D721Med (cell line): ENCODE measurements at regions not wholly inside any gene's neighbourhood (a gene's known extent, or its start where the extent isn't known, plus 50 kb on each side); places are given as distances from the start of the nearest gene placed in this dataset.

Source experiments
- DNase-seq: peaks from one replicate; pipeline ENCODE4 v3.0.0; 2011; ENCODE audit warnings: low spot score; ENCODE audit not compliant: insufficient read length
- FAIRE-seq: peaks from 2 replicates; lab custom pipeline; 2011; peaks lifted over from hg19 to GRCh38; lab: Jason Lieb, UNC
- TF ChIP-seq, protein P1 (sequence below): IDR thresholded peaks from 2 replicates; pipeline ENCODE4 v1.5.1; 2012; ENCODE audit warnings: mild to moderate bottlenecking, control low read depth; ENCODE audit not compliant: insufficient read depth; ENCODE audit errors: missing control alignments

DNA sequence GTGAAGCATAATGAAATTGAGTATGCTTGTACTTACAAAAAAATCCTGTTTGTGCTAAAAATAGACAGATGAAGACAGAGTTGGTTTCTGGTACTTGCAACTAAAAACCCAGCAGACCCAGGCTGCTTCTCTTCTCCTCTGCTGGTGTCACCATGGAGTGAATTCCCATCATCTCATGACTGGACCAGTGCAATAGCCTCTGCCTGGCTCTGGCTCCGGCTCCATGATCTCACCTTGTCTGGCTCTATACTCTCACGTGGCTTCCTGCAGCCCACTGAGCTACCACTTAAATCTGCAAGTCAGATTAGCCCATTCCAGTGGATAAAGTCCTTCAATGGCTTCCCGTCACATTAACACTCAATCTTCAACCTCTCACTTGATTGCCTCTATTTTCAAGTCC is 129.2 kb upstream of the CADPS start:
- TF ChIP-seq, protein P1, sequence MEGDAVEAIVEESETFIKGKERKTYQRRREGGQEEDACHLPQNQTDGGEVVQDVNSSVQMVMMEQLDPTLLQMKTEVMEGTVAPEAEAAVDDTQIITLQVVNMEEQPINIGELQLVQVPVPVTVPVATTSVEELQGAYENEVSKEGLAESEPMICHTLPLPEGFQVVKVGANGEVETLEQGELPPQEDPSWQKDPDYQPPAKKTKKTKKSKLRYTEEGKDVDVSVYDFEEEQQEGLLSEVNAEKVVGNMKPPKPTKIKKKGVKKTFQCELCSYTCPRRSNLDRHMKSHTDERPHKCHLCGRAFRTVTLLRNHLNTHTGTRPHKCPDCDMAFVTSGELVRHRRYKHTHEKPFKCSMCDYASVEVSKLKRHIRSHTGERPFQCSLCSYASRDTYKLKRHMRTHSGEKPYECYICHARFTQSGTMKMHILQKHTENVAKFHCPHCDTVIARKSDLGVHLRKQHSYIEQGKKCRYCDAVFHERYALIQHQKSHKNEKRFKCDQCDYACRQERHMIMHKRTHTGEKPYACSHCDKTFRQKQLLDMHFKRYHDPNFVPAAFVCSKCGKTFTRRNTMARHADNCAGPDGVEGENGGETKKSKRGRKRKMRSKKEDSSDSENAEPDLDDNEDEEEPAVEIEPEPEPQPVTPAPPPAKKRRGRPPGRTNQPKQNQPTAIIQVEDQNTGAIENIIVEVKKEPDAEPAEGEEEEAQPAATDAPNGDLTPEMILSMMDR: no peak
- DNase-seq (no peak), FAIRE-seq (no peak)

DNA sequence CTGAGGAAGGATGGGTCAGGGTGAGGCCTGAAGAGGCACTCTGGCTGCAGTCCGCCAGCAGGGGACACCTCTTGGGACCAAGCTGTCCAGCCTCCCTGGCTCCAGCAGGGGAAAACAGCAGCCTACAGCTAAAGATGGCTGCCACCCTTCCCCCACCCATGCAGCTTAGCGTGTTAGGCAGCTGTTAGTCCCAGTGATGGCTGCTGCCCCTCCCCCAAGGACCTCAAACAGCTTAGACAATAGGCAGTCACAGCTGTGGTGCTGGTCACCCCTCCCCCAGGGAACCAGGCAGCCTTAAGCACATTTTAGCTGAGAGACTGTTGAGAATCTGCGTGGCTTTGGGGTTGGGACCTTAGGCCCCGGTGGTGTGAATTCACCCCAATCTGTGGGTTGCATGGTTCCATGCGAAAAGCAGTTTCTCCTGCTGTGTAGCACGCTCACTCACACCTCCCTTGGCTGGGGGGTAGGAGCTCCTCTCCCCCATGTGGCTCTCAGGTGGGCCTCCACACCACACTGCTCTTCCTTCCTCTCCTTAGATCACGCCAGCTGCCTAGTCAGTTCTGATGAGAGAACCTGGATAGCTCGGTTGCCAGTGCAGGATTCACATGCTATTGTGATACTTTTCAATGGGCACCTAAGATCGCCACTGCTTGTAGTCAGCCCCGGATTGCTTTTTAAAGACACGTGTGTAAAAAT is 140.5 kb upstream of the CADPS start:
- no peak for FAIRE-seq
- TF ChIP-seq, protein P1: no peak
- DNase-seq: no peak

DNA sequence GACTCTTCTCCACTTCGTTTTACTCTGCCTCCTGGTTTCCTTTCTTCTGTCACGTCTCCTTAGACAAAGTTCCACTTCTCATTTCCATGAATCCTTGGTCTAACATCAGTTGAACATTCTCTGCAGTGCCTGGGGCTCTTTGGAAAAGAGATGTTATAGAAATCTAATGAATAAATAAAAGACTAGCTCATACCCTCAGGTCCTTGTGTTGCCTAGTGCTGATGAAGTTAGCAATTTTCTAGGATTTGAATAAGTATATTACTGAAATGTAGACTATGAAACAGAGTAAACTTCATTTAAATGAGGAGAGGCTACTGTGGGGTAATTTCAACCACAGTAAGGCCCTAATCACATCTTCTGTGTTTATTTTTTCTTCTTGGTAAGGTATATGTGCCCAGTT is 146.9 kb upstream of the CADPS start:
- FAIRE-seq: no peak
- TF ChIP-seq, protein P1: no peak
- DNase-seq: no peak

DNA sequence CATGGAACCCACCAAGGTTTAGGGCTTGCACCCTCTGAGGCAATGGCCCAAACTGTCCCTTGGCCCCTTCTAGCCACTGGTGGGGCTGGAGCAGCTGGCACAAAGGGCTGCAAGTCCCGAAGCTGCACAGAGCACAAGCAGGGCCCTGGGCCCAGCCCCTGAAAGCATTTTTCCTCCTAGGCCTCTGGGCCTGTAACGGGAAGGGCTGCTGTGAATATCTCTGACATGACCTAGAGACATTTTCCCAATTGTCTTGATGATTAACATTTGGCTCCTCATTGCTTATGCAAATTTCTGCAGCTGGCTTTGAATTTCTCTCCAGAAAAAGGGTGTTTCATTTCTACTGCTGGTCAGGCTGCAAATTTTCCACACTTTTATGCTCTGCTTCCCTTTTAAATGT is 151.5 kb upstream of the CADPS start:
- no peak for FAIRE-seq
- TF ChIP-seq, protein P1: no peak
- no peak for DNase-seq

DNA sequence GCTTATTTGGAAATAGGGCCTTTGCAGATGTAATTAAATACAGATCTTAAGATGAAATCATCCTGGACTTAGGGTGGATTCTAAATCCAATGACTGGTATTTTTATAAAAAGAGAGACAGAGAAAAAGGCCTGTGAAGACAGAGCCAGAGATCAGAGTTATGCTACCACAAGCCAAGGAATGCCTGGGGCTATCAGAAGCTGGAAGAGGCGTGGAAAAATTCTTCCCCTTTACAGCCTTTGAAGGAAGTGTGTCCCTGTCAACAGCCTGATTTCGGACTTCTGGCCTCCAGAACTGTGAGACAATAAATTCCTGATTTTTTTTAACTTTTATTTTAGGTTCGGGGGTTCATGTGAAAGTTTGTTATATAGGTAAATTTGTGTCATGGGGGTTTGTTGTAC is 154.1 kb upstream of the CADPS start:
- no peak for DNase-seq
- TF ChIP-seq, protein P1: no peak
- no peak for FAIRE-seq

DNA sequence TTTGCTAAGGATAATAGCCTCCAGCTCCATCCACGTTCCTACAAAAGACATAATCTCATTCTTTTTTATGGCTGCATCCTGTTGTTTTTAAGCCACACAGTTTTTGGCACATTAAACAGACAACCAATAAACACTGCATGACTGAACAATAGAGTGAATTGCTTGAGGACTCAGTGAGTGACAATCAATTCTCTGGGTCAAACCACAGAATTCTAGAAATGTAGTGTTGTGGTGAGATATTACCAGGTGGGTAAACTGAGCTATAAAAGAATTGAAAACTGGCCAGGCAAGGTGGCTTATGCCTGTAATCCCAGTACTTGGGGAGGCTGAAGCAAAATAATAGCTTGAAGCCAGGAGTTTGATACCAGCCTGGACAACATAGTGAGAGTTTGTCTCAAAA is 154.7 kb upstream of the CADPS start:
- DNase-seq (no peak), FAIRE-seq (no peak)
- TF ChIP-seq, protein P1: no peak

DNA sequence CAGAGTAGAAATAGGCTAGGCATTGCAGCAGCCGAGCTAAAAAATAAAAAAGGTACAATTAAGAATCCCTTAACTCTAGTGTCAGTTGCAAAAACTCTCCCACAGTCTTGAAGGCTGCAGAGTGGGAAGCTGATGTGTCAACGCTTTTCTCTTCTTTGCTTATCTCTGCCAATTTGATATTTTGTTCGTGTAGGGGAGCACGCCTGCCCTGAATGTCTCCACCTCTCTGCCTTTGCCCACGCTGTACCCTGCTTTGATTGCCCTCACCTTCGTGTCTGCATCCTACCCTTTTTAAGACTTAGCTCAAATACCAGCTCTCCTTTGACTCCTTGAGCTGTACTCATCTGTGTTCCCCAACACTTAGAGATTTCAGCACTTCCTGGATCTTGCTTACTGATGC is 155.4 kb upstream of the CADPS start:
- TF ChIP-seq, protein P1: no peak
- no peak for FAIRE-seq
- DNase-seq: no peak
